SH-SY5Y (cell line): ENCODE measurements at regions not wholly inside any gene's neighbourhood (a gene's known extent, or its start where the extent isn't known, plus 50 kb on each side); places are given as distances from the start of the nearest gene placed in this dataset.

Experiments
- GATA2 ChIP-seq: IDR thresholded peaks from 2 replicates; pipeline ENCODE4 v1.6.1; 2011; ENCODE audit warnings: mild to moderate bottlenecking, low read depth, low read length
- GATA3 ChIP-seq: IDR thresholded peaks from 2 replicates; pipeline ENCODE4 v1.6.1; 2011; ENCODE audit warnings: low read depth, mild to moderate bottlenecking, low read length, moderate library complexity

DNA sequence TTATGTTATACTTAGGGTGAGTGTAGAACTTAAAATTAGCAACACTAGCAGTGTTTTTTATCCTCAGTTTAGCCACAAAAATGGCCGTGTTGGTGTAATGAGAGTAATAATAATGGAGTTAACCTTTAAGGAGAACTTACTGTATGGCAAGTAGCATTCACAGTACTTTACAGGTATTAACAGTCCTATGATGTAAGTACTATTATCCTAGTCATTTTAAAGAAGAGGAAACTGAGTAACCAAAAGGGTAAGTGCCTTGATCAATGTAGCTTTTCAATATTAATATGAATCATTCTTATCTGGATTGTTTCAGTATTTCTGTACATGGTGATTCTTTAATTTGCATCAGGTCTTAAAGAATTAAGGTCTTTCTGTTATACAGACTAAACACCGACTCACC, 170.3 kb downstream of the CD47 start:
- TF ChIP-seq GATA2 (no peak), GATA3 (no peak)
